ENCODE measurements at regions not wholly inside any gene's neighbourhood (a gene's known extent, or its start where the extent isn't known, plus 50 kb on each side); places are given as distances from the start of the nearest gene placed in this dataset.

GRCh38 chr1:222288053-222288452 lies 259.9 kb downstream of the HHIPL2 start:
- TF ChIP-seq CTCF (IDR thresholded peaks at IDR 0.05; ENCODE audit: low read length), result no peak
- no peak for TF ChIP-seq EZH2 (optimal IDR thresholded peaks at IDR 0.05; ENCODE audit: low read depth, low read length)
- TF ChIP-seq EZH2phosphoT487 (IDR thresholded peaks at IDR 0.05; ENCODE audit: low read length), result no peak
